HEK293 (cell line): ENCODE measurements at regions not wholly inside any gene's neighbourhood (a gene's known extent, or its start where the extent isn't known, plus 50 kb on each side); places are given as distances from the start of the nearest gene placed in this dataset.

Experiments
- CTCF ChIA-PET: fragments of 350-600 bp; formaldehyde crosslinking; extraction: SDS; loops from one replicate; lab custom pipeline; 2021; ENCODE audit warnings: antibody characterized with exemption; lab: Yijun Ruan, JAX
- POLR2A ChIA-PET: fragments of 300-600 bp; formaldehyde crosslinking; extraction: SDS; loops from one replicate; lab custom pipeline; 2020; ENCODE audit warnings: antibody characterized with exemption, inconsistent platforms; lab: Yijun Ruan, JAX
- H3K27ac ChIP-seq: fragments of 200-500 bp; sonication (Bioruptor generic); 2 replicates; pipeline ENCODE4 v1.5.1; 2014; ENCODE audit warnings: low read depth, low read length, control low read depth, inconsistent platforms; ENCODE audit errors: extremely low read depth
- H3K36me3 ChIP-seq, 2 experiments: fragments of 200-500 bp in 1 of 2; sonication (Bioruptor generic) in 1 of 2; 1 replicate in 1 of 2; 2 replicates in 1 of 2; pipeline ENCODE4 v1.5.1; 2014 to 2017; ENCODE audit warnings: inconsistent platforms in 2 of 2, low read length in 2 of 2; ENCODE audit not compliant: control insufficient read depth in 2 of 2, insufficient read depth in 1 of 2
- H3K4me1 ChIP-seq: fragments of 200-500 bp; sonication (Bioruptor generic); 2 replicates; pipeline ENCODE4 v1.5.1; 2014; ENCODE audit warnings: mild to moderate bottlenecking, low read length, inconsistent platforms; ENCODE audit not compliant: control insufficient read depth, insufficient read depth
- H3K4me3 ChIP-seq: 2 replicates; pipeline ENCODE4 v1.5.1; 2011; ENCODE audit warnings: low read depth, mild to moderate bottlenecking, control low read depth, low read length, moderate library complexity
- H3K9me3 ChIP-seq: fragments of 200-500 bp; sonication (Bioruptor generic); 2 replicates; pipeline ENCODE4 v1.5.1; 2014; ENCODE audit warnings: low read depth, low read length, inconsistent platforms; ENCODE audit not compliant: control insufficient read depth, insufficient read depth
- CTCF ChIP-seq: fragments of 450-650 bp; formaldehyde crosslinking; IDR thresholded peaks from 2 replicates; pipeline ENCODE4 v1.5.1; 2016; ENCODE audit warnings: missing biosample characterization, missing genetic modification characterization
- GLI4 ChIP-seq: fragments of 450-650 bp; formaldehyde crosslinking; IDR thresholded peaks from 2 replicates; pipeline ENCODE4 v1.5.1; 2016; ENCODE audit warnings: missing biosample characterization, missing genetic modification characterization
- KLF7 ChIP-seq: fragments of 450-650 bp; formaldehyde crosslinking; IDR thresholded peaks from 2 replicates; pipeline ENCODE4 v1.5.1; 2016; ENCODE audit warnings: missing biosample characterization, missing genetic modification characterization, borderline replicate concordance
- PRDM1 ChIP-seq: fragments of 450-650 bp; formaldehyde crosslinking; IDR thresholded peaks from 2 replicates; pipeline ENCODE4; 2016; ENCODE audit warnings: missing biosample characterization, missing genetic modification characterization
- ZBTB44 ChIP-seq: fragments of 450-650 bp; IDR thresholded peaks from 2 replicates; pipeline ENCODE4 v1.5.1; 2018; ENCODE audit warnings: missing biosample characterization, mild to moderate bottlenecking, missing genetic modification characterization
- ZBTB8A ChIP-seq: fragments of 450-650 bp; formaldehyde crosslinking; IDR thresholded peaks from 2 replicates; pipeline ENCODE4 v1.5.1; 2016; ENCODE audit warnings: missing biosample characterization, missing genetic modification characterization
- ZNF146 ChIP-seq: fragments of 450-650 bp; formaldehyde crosslinking; IDR thresholded peaks from 2 replicates; pipeline ENCODE4 v1.5.1; 2016; ENCODE audit warnings: missing biosample characterization, missing genetic modification characterization
- ZNF148 ChIP-seq: fragments of 450-650 bp; formaldehyde crosslinking; IDR thresholded peaks from 2 replicates; pipeline ENCODE4 v1.5.0; 2017; ENCODE audit warnings: missing biosample characterization, missing genetic modification characterization, borderline replicate concordance
- ZNF16 ChIP-seq: fragments of 450-650 bp; formaldehyde crosslinking; IDR thresholded peaks from 2 replicates; pipeline ENCODE4 v1.5.1; 2016; ENCODE audit warnings: low read depth, missing biosample characterization, missing genetic modification characterization
- ZNF2 ChIP-seq: fragments of 450-650 bp; formaldehyde crosslinking; IDR thresholded peaks from 2 replicates; pipeline ENCODE4 v1.5.1; 2016; ENCODE audit warnings: missing biosample characterization, missing genetic modification characterization
- ZNF202 ChIP-seq: fragments of 450-650 bp; formaldehyde crosslinking; IDR thresholded peaks from 2 replicates; pipeline ENCODE4 v1.5.1; 2016; ENCODE audit warnings: missing biosample characterization, missing genetic modification characterization, borderline replicate concordance
- ZNF26 ChIP-seq: fragments of 450-650 bp; formaldehyde crosslinking; IDR thresholded peaks from 2 replicates; pipeline ENCODE4 v1.5.1; 2016; ENCODE audit warnings: missing biosample characterization, missing genetic modification characterization
- ZNF292 ChIP-seq: fragments of 450-650 bp; formaldehyde crosslinking; IDR thresholded peaks from 2 replicates; pipeline ENCODE4 v1.5.1; 2016; ENCODE audit warnings: low read depth, missing biosample characterization, missing genetic modification characterization, borderline replicate concordance
- ZNF324 ChIP-seq: fragments of 450-650 bp; formaldehyde crosslinking; IDR thresholded peaks from 2 replicates; pipeline ENCODE4 v1.5.1; 2016; ENCODE audit warnings: missing biosample characterization, missing genetic modification characterization
- ZNF416 ChIP-seq: fragments of 450-650 bp; formaldehyde crosslinking; IDR thresholded peaks from 2 replicates; pipeline ENCODE4 v1.5.1; 2016; ENCODE audit warnings: missing biosample characterization, missing genetic modification characterization
- ZNF473 ChIP-seq: fragments of 450-650 bp; formaldehyde crosslinking; IDR thresholded peaks from 2 replicates; pipeline ENCODE4 v1.5.1; 2017; ENCODE audit warnings: missing biosample characterization, missing genetic modification characterization
- ZNF571 ChIP-seq: fragments of 450-650 bp; formaldehyde crosslinking; IDR thresholded peaks from 2 replicates; pipeline ENCODE4 v1.5.0; 2017; ENCODE audit warnings: missing biosample characterization, missing genetic modification characterization
- ZNF629 ChIP-seq: fragments of 450-650 bp; formaldehyde crosslinking; IDR thresholded peaks from 2 replicates; pipeline ENCODE4 v1.5.1; 2017; ENCODE audit warnings: missing biosample characterization, missing genetic modification characterization
- ZNF654 ChIP-seq: fragments of 450-650 bp; formaldehyde crosslinking; IDR thresholded peaks from 2 replicates; pipeline ENCODE4 v1.5.1; 2016; ENCODE audit warnings: low read depth, missing biosample characterization, missing genetic modification characterization
- ZNF660 ChIP-seq: fragments of 450-650 bp; IDR thresholded peaks from 2 replicates; pipeline ENCODE4 v1.5.1; 2018; ENCODE audit warnings: missing biosample characterization, mild to moderate bottlenecking, missing genetic modification characterization
- ZNF670 ChIP-seq: fragments of 450-650 bp; formaldehyde crosslinking; IDR thresholded peaks from 2 replicates; pipeline ENCODE4 v1.5.1; 2016; ENCODE audit warnings: missing biosample characterization, missing genetic modification characterization, low read depth
- ZNF692 ChIP-seq: fragments of 450-650 bp; formaldehyde crosslinking; IDR thresholded peaks from 2 replicates; pipeline ENCODE4 v1.5.1; 2016; ENCODE audit warnings: missing biosample characterization, missing genetic modification characterization
- ZNF791 ChIP-seq: fragments of 450-650 bp; formaldehyde crosslinking; IDR thresholded peaks from 2 replicates; pipeline ENCODE4 v1.5.1; 2016; ENCODE audit warnings: missing biosample characterization, missing genetic modification characterization
- ZNF843 ChIP-seq: fragments of 450-650 bp; formaldehyde crosslinking; IDR thresholded peaks from 2 replicates; pipeline ENCODE4 v1.5.1; 2016; ENCODE audit warnings: missing biosample characterization, missing genetic modification characterization
- ZSCAN5A ChIP-seq: fragments of 450-650 bp; formaldehyde crosslinking; IDR thresholded peaks from 2 replicates; pipeline ENCODE4 v1.5.1; 2016; ENCODE audit warnings: missing biosample characterization, missing genetic modification characterization

- TF ChIP-seq ZNF670 (tag by site-specific recombination) (no peak), ZNF292 (tag by site-specific recombination) (no peak), ZSCAN5A (tag by site-specific recombination) (no peak), ZBTB44 (tag by site-specific recombination) (no peak), KLF7 (tag by site-specific recombination) (no peak)
These were observed 479.3 kb downstream of the HS3ST3B1 start (continued) for GRCh38 chr17:14780097-14780651.

- H3K9me3 ChIP-seq: no peaks in the 10 kb centered on the region
- ChIA-PET POLR2A (no interaction called here), CTCF (interaction anchor here (0.5 kb wide), 1 partner anchor 148 kb away, joined by 3 read pairs; no protein-coding TSS in a partner anchor)
- TF ChIP-seq ZNF146 (tag by site-specific recombination) (no peak), ZBTB8A (tag by site-specific recombination) (no peak), CTCF (tag by site-specific recombination) (no peak), ZNF324 (tag by site-specific recombination) (no peak), GLI4 (tag by site-specific recombination) (no peak), ZNF202 (no peak), ZNF692 (tag by site-specific recombination) (no peak), ZNF292 (tag by site-specific recombination) (no peak), ZNF571 (no peak), ZNF843 (tag by site-specific recombination) (no peak), ZNF791 (tag by site-specific recombination) (no peak), ZNF660 (no peak), ZNF473 (tag by site-specific recombination) (no peak), ZNF629 (no peak)
- no peaks in the 10 kb centered on the region for H3K36me3 ChIP-seq
- H3K27ac ChIP-seq: no peak overlapping the region
- no peaks in the 10 kb centered on the region for H3K4me1 ChIP-seq
- H3K4me3 ChIP-seq: no peak overlapping the region
These were observed 478.4 kb downstream of the HS3ST3B1 start for GRCh38 chr17:14779241-14779640.

GRCh38 chr17:14777291-14777690 is 476.4 kb downstream of the HS3ST3B1 start:
- Histone ChIP-seq H3K4me3 (no peak overlapping the region), H3K4me1 (no peaks in the 10 kb centered on the region), H3K27ac (no peak overlapping the region), H3K9me3 (no peaks in the 10 kb centered on the region), H3K36me3 (no peaks in the 10 kb centered on the region)
- POLR2A ChIA-PET: no interaction called here
- CTCF ChIA-PET: interaction anchor here (0.7 kb wide), 1 partner anchor 16 kb away, joined by 3 read pairs; no protein-coding TSS in a partner anchor
- TF ChIP-seq ZNF416 (no peak), PRDM1 (tag by site-specific recombination) (no peak), ZNF26 (tag by site-specific recombination) (no peak), ZNF16 (tag by site-specific recombination) (no peak), ZNF148 (tag by site-specific recombination) (no peak), ZNF2 (no peak), ZNF654 (tag by site-specific recombination) (no peak)
